Karpas-422 (cell line): ENCODE measurements at regions not wholly inside any gene's neighbourhood (a gene's known extent, or its start where the extent isn't known, plus 50 kb on each side); places are given as distances from the start of the nearest gene placed in this dataset.

Source experiments
- DNase-seq: peaks from one replicate; pipeline ENCODE4 v3.0.0-alpha.2; 2015
- H2AFZ ChIP-seq: fragments of 200-600 bp; sonication (generic); 2 replicates; pipeline ENCODE4 v1.6.1; 2014; ENCODE audit warnings: antibody characterized with exemption, low read length, mixed read lengths
- H3K27ac ChIP-seq: fragments of 200-600 bp; sonication (generic); 2 replicates; pipeline ENCODE4 v1.5.1; 2014; ENCODE audit warnings: mild to moderate bottlenecking, low read length, moderate library complexity
- H3K27me3 ChIP-seq: fragments of 200-600 bp; sonication (generic); 2 replicates; pipeline ENCODE4 v1.6.1; 2014; ENCODE audit warnings: low read length, mixed read lengths
- H3K36me3 ChIP-seq: fragments of 200-600 bp; sonication (generic); 2 replicates; pipeline ENCODE4 v1.6.1; 2014; ENCODE audit warnings: low read length, mixed read lengths; ENCODE audit not compliant: insufficient read depth
- H3K4me1 ChIP-seq: fragments of 200-600 bp; sonication (generic); 2 replicates; pipeline ENCODE4 v1.6.1; 2014; ENCODE audit warnings: mild to moderate bottlenecking, low read length, mixed read lengths
- H3K4me2 ChIP-seq: fragments of 200-600 bp; sonication (generic); 2 replicates; pipeline ENCODE4 v1.6.1; 2014; ENCODE audit warnings: low read length, low read depth, mild to moderate bottlenecking; ENCODE audit not compliant: poor library complexity, severe bottlenecking
- H3K4me3 ChIP-seq: fragments of 200-600 bp; sonication (generic); 2 replicates; pipeline ENCODE4 v1.5.1; 2014; ENCODE audit warnings: mild to moderate bottlenecking, antibody characterized with exemption, low read length, mixed read lengths
- H3K79me2 ChIP-seq: fragments of 200-600 bp; sonication (generic); 2 replicates; pipeline ENCODE4 v1.6.1; 2014; ENCODE audit warnings: mild to moderate bottlenecking, low read length, mixed read lengths
- H3K9ac ChIP-seq: fragments of 200-600 bp; sonication (generic); 2 replicates; pipeline ENCODE4 v1.6.0; 2014; ENCODE audit warnings: low read length
- H3K9me2 ChIP-seq: fragments of 200-600 bp; sonication (generic), shearing (Covaris generic); replicated peaks from 2 replicates; pipeline ENCODE4 v1.6.0; 2014; ENCODE audit warnings: mild to moderate bottlenecking, low read length, moderate library complexity; ENCODE audit not compliant: insufficient read depth
- H3K9me3 ChIP-seq: fragments of 300-700, 200-600 bp; sonication (generic); 2 replicates; pipeline ENCODE4 v1.6.1; 2014; ENCODE audit warnings: low read length, mixed read lengths
- H4K20me1 ChIP-seq: fragments of 200-600 bp; sonication (generic); 2 replicates; pipeline ENCODE4 v1.6.1; 2014; ENCODE audit warnings: mild to moderate bottlenecking, antibody characterized with exemption, low read length, low read depth; ENCODE audit not compliant: insufficient read depth

GRCh38 chr6:147022041-147022440, 182.2 kb upstream of the STXBP5 start:
- no peak overlapping the region for H2AFZ ChIP-seq
- H4K20me1 ChIP-seq: no peaks in the 10 kb centered on the region
- H3K9me2 ChIP-seq: no peaks in the 10 kb centered on the region
- H3K4me2 ChIP-seq: no peak overlapping the region
- DNase-seq: no peak
- H3K4me1 ChIP-seq: no peaks in the 10 kb centered on the region
- no peak overlapping the region for H3K4me3 ChIP-seq
- no peaks in the 10 kb centered on the region for H3K9me3 ChIP-seq
- H3K27ac ChIP-seq: no peak overlapping the region
- no peak overlapping the region for H3K9ac ChIP-seq
- no peaks in the 10 kb centered on the region for H3K79me2 ChIP-seq
- no peaks in the 10 kb centered on the region for H3K27me3 ChIP-seq
- H3K36me3 ChIP-seq: no peaks in the 10 kb centered on the region

- no peaks in the 10 kb centered on the region for H3K4me1 ChIP-seq
- no peaks in the 10 kb centered on the region for H4K20me1 ChIP-seq
- no peak overlapping the region for H3K9ac ChIP-seq
- H3K79me2 ChIP-seq: no peaks in the 10 kb centered on the region
- H3K4me3 ChIP-seq: no peak overlapping the region
- no peak overlapping the region for H3K4me2 ChIP-seq
- H3K9me3 ChIP-seq: no peaks in the 10 kb centered on the region
- H3K36me3 ChIP-seq: no peaks in the 10 kb centered on the region
- H2AFZ ChIP-seq: no peak overlapping the region
- no peaks in the 10 kb centered on the region for H3K9me2 ChIP-seq
- no peak for DNase-seq
- no peak overlapping the region for H3K27ac ChIP-seq
- H3K27me3 ChIP-seq: no peaks in the 10 kb centered on the region
Measured at GRCh38 chr6:147023148-147023547, 181.1 kb upstream of the STXBP5 start.

- H3K4me2 ChIP-seq: no peak overlapping the region
- H3K4me3 ChIP-seq: no peak overlapping the region
- H3K27me3 ChIP-seq: no peaks in the 10 kb centered on the region
- H3K27ac ChIP-seq: no peak overlapping the region
- H3K9me3 ChIP-seq: no peaks in the 10 kb centered on the region
- H3K36me3 ChIP-seq: no peaks in the 10 kb centered on the region
- H2AFZ ChIP-seq: no peak overlapping the region
- no peaks in the 10 kb centered on the region for H3K9me2 ChIP-seq
- no peaks in the 10 kb centered on the region for H4K20me1 ChIP-seq
- H3K79me2 ChIP-seq: no peaks in the 10 kb centered on the region
- no peak for DNase-seq
- no peak overlapping the region for H3K9ac ChIP-seq
- H3K4me1 ChIP-seq: no peaks in the 10 kb centered on the region
Measured at GRCh38 chr6:147023581-147023980, 180.6 kb upstream of the STXBP5 start.

GRCh38 chr6:147029923-147030322, 174.3 kb upstream of the STXBP5 start:
- Histone ChIP-seq H3K4me1 (no peaks in the 10 kb centered on the region), H3K4me2 (no peak overlapping the region), H3K4me3 (no peak overlapping the region), H3K27me3 (no peaks in the 10 kb centered on the region), H3K79me2 (no peaks in the 10 kb centered on the region), H4K20me1 (no peaks in the 10 kb centered on the region), H3K9me2 (no peaks in the 10 kb centered on the region), H3K9ac (no peak overlapping the region), H3K27ac (no peak overlapping the region), H3K9me3 (no peaks in the 10 kb centered on the region), H3K36me3 (no peaks in the 10 kb centered on the region), H2AFZ (no peak overlapping the region)
- no peak for DNase-seq

GRCh38 chr6:147033267-147033666, 170.9 kb upstream of the STXBP5 start:
- Histone ChIP-seq H3K79me2 (no peaks in the 10 kb centered on the region), H3K27ac (no peak overlapping the region), H3K27me3 (no peaks in the 10 kb centered on the region), H3K4me1 (peaks cover 8% of the 10 kb centered on the region), H3K9ac (no peak overlapping the region), H2AFZ (no peak overlapping the region), H3K36me3 (no peaks in the 10 kb centered on the region), H3K4me3 (no peak overlapping the region), H3K9me3 (no peaks in the 10 kb centered on the region), H3K4me2 (no peak overlapping the region), H4K20me1 (no peaks in the 10 kb centered on the region), H3K9me2 (no peaks in the 10 kb centered on the region)
- DNase-seq: no peak

GRCh38 chr6:147035886-147036285, 168.3 kb upstream of the STXBP5 start:
- H3K9me3 ChIP-seq: no peaks in the 10 kb centered on the region
- no peak overlapping the region for H3K4me3 ChIP-seq
- no peak overlapping the region for H3K9ac ChIP-seq
- no peak for DNase-seq
- H4K20me1 ChIP-seq: no peaks in the 10 kb centered on the region
- H2AFZ ChIP-seq: no peak overlapping the region
- no peaks in the 10 kb centered on the region for H3K9me2 ChIP-seq
- peaks cover 8% of the 10 kb centered on the region for H3K4me1 ChIP-seq
- no peaks in the 10 kb centered on the region for H3K79me2 ChIP-seq
- no peaks in the 10 kb centered on the region for H3K27me3 ChIP-seq
- no peak overlapping the region for H3K4me2 ChIP-seq
- no peaks in the 10 kb centered on the region for H3K36me3 ChIP-seq
- H3K27ac ChIP-seq: no peak overlapping the region

- H3K9me2 ChIP-seq: no peaks in the 10 kb centered on the region
- no peak overlapping the region for H3K4me3 ChIP-seq
- no peak overlapping the region for H2AFZ ChIP-seq
- peak overlapping the region; percentile 8 for H3K4me2 ChIP-seq
- peaks cover 8% of the 10 kb centered on the region for H3K4me1 ChIP-seq
- no peaks in the 10 kb centered on the region for H3K36me3 ChIP-seq
- H3K27me3 ChIP-seq: no peaks in the 10 kb centered on the region
- no peaks in the 10 kb centered on the region for H4K20me1 ChIP-seq
- no peaks in the 10 kb centered on the region for H3K79me2 ChIP-seq
- H3K9ac ChIP-seq: no peak overlapping the region
- no peaks in the 10 kb centered on the region for H3K9me3 ChIP-seq
- H3K27ac ChIP-seq: no peak overlapping the region
- no peak for DNase-seq
Measured at GRCh38 chr6:147037881-147038280, 166.3 kb upstream of the STXBP5 start.

GRCh38 chr6:147040121-147040910, 163.9 kb upstream of the STXBP5 start:
- Histone ChIP-seq H3K9ac (no peak overlapping the region), H3K4me2 (no peak overlapping the region), H3K79me2 (no peaks in the 10 kb centered on the region), H2AFZ (no peak overlapping the region), H4K20me1 (no peaks in the 10 kb centered on the region), H3K27ac (no peak overlapping the region), H3K4me3 (no peak overlapping the region), H3K27me3 (no peaks in the 10 kb centered on the region), H3K9me2 (no peaks in the 10 kb centered on the region), H3K4me1 (peaks cover 8% of the 10 kb centered on the region), H3K9me3 (no peaks in the 10 kb centered on the region), H3K36me3 (no peaks in the 10 kb centered on the region)
- no peak for DNase-seq
